CD14-positive monocyte (primary cell): ENCODE measurements at regions not wholly inside any gene's neighbourhood (a gene's known extent, or its start where the extent isn't known, plus 50 kb on each side); places are given as distances from the start of the nearest gene placed in this dataset.

Experiments
- DNase-seq, 3 donors: peaks; one replicate each; pipeline ENCODE4 v3.0.0-alpha.2; 2011 to 2022
- H2AFZ ChIP-seq: 2 replicates; pipeline ENCODE4 v1.6.0; 2012; ENCODE audit warnings: mild to moderate bottlenecking, low read depth, low read length, inconsistent platforms; ENCODE audit not compliant: insufficient read depth, poor library complexity, severe bottlenecking
- H3K27ac ChIP-seq, 2 donors: 1 replicate in 1 of 2; 2 replicates in 1 of 2; pipeline ENCODE4 v1.5.1; 2012 to 2013; ENCODE audit warnings: low read length in 2 of 2, control low read depth in 1 of 2, inconsistent platforms in 1 of 2, low read depth in 1 of 2, mild to moderate bottlenecking in 1 of 2
- H3K27me3 ChIP-seq, 2 donors: one replicate each; pipeline versions ENCODE4 v1.6.0 to v1.6.1; 2011 to 2013; ENCODE audit warnings: low read length in 2 of 2; ENCODE audit not compliant: control insufficient read depth in 2 of 2, insufficient read depth in 2 of 2
- H3K36me3 ChIP-seq, 2 donors: replicated peaks in 1 of 2; 1 replicate in 1 of 2; 2 replicates in 1 of 2; pipeline versions ENCODE4 v1.5.1 to v1.6.1; 2012 to 2013; ENCODE audit warnings: low read length in 2 of 2, control low read depth in 1 of 2, inconsistent platforms in 1 of 2, mild to moderate bottlenecking in 1 of 2; ENCODE audit not compliant: insufficient read depth in 2 of 2, control insufficient read depth in 1 of 2
- H3K4me1 ChIP-seq, 2 donors: 1 replicate in 1 of 2; 2 replicates in 1 of 2; pipeline versions ENCODE4 v1.5.1 to v1.6.1; 2012 to 2013; ENCODE audit warnings: low read length in 2 of 2, control low read depth in 1 of 2, inconsistent platforms in 1 of 2, mild to moderate bottlenecking in 1 of 2, moderate library complexity in 1 of 2; ENCODE audit not compliant: insufficient read depth in 2 of 2, control insufficient read depth in 1 of 2
- H3K4me2 ChIP-seq: replicated peaks from 2 replicates; pipeline ENCODE3; 2012; ENCODE audit warnings: low read length, moderate library complexity, mild to moderate bottlenecking; ENCODE audit not compliant: poor library complexity, severe bottlenecking; ENCODE audit errors: extremely low read depth
- H3K4me3 ChIP-seq, 3 experiments: fragments of 200-600 bp in 1 of 3; sonication (generic) in 1 of 3; replicated peaks in 1 of 3; 1 replicate in 2 of 3; 2 replicates in 1 of 3; pipeline ENCODE4 v1.5.1; 2011 to 2013; ENCODE audit warnings: low read length in 3 of 3, mild to moderate bottlenecking in 3 of 3, control low read depth in 2 of 3, low read depth in 2 of 3, inconsistent platforms in 1 of 3, moderate library complexity in 1 of 3
- H3K79me2 ChIP-seq: 2 replicates; pipeline ENCODE4 v1.6.0; 2012; ENCODE audit warnings: mild to moderate bottlenecking, control low read depth, inconsistent platforms, low read length, moderate library complexity; ENCODE audit not compliant: insufficient read depth
- H3K9ac ChIP-seq: 2 replicates; pipeline ENCODE4 v1.6.0; 2017; ENCODE audit warnings: low read length, mild to moderate bottlenecking; ENCODE audit not compliant: insufficient read depth, poor library complexity, severe bottlenecking
- H3K9me3 ChIP-seq, 2 donors: replicated peaks in 1 of 2; 1 replicate in 1 of 2; 2 replicates in 1 of 2; pipeline versions ENCODE4 v1.5.1 to v1.6.1; 2012 to 2013; ENCODE audit warnings: low read length in 2 of 2, control low read depth in 1 of 2; ENCODE audit not compliant: control insufficient read depth in 1 of 2, insufficient read depth in 1 of 2
- H4K20me1 ChIP-seq: 2 replicates; pipeline ENCODE4 v1.6.0; 2012; ENCODE audit warnings: mild to moderate bottlenecking, low read length, control low read depth, moderate library complexity; ENCODE audit not compliant: insufficient read depth
- H3K27ac Mint-ChIP-seq, 7 donors: one replicate each; pipeline ENCODE4 v1.8.0; 2020; ENCODE audit warnings: mild to moderate bottlenecking in 7 of 7, mixed read lengths in 7 of 7, moderate library complexity in 6 of 7, inconsistent platforms in 2 of 7
- H3K27me3 Mint-ChIP-seq, 3 donors: one replicate each; pipeline ENCODE4 v1.8.0; 2021 to 2022; ENCODE audit warnings: low read depth in 3 of 3, mild to moderate bottlenecking in 3 of 3, mixed read lengths in 3 of 3, moderate library complexity in 3 of 3, inconsistent platforms in 1 of 3
- H3K36me3 Mint-ChIP-seq, 2 donors: one replicate each; pipeline ENCODE4 v1.8.0; 2020; ENCODE audit warnings: mixed read lengths in 2 of 2, inconsistent platforms in 1 of 2, mild to moderate bottlenecking in 1 of 2
- H3K4me1 Mint-ChIP-seq: one replicate; pipeline ENCODE4 v1.8.0; 2020; ENCODE audit warnings: mild to moderate bottlenecking, mixed read lengths
- H3K4me3 Mint-ChIP-seq, 2 donors: one replicate each; pipeline ENCODE4 v1.8.0; 2020; ENCODE audit warnings: mild to moderate bottlenecking in 2 of 2, mixed read lengths in 2 of 2, moderate library complexity in 1 of 2
- H3K9me3 Mint-ChIP-seq, 7 donors: one replicate each; pipeline ENCODE4 v1.8.0; 2020 to 2022; ENCODE audit warnings: mixed read lengths in 7 of 7, mild to moderate bottlenecking in 6 of 7, moderate library complexity in 6 of 7, inconsistent platforms in 2 of 7
- CTCF ChIP-seq: fragments of 200-600 bp; IDR thresholded peaks from one replicate; pipeline ENCODE4 v1.8.0; 2022; ENCODE audit warnings: antibody characterized with exemption, mild to moderate bottlenecking
- WGBS: methylation state at CpG from one replicate; pipeline ENCODE4 v1.1.5; 2013; ENCODE audit warnings: missing lambda C conversion rate; ENCODE audit not compliant: insufficient coverage; 5-methylcytosine and 5-hydroxymethylcytosine counted together
- intact Hi-C, 2 donors: fragments of 100-400 bp; cut with micrococcal nuclease; formaldehyde crosslinking; loops; one replicate each; pipeline versions ENCODE4 v1.15.0 to v1.15.1; 2023

DNA sequence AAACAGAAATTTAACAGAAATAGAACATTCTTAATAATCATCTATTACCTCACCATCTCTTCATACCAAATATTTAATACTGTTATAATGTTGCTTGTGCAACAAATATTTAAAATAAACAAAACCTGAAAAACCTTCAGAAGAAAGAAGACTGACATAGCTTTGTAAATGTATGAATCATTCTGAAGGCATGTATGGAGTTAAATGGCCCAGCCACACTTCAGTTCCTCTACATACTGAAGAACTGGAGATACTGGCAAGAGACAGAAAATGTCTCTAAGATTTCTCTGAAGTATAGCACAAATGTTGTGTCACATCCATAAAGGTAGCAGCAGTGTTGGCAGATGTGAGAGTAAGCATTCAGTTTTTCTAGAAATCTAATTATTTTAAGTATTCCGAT lies 275.3 kb upstream of the FGF13 start:
- no peaks in the 10 kb centered on the region for H3K27me3 Mint-ChIP-seq
- no peaks in the 10 kb centered on the region for H3K36me3 Mint-ChIP-seq
- H3K9ac ChIP-seq: no peak overlapping the region
- H3K27me3 ChIP-seq: no peaks in the 10 kb centered on the region
- no peaks in the 10 kb centered on the region for H4K20me1 ChIP-seq
- no peak overlapping the region for H3K27ac Mint-ChIP-seq
- H3K4me3 Mint-ChIP-seq: no peak overlapping the region
- no peak overlapping the region for H2AFZ ChIP-seq
- DNase-seq: no peak
- H3K4me1 Mint-ChIP-seq: peaks cover 39% of the 10 kb centered on the region
- no peak for TF ChIP-seq CTCF
- intact Hi-C loops: no loop called here
- no CpG with 5 or more reads among the region's 1 CpG for WGBS
- H3K4me2 ChIP-seq: no peak overlapping the region
- no peak overlapping the region for H3K27ac ChIP-seq
- H3K36me3 ChIP-seq: no peaks in the 10 kb centered on the region
- peaks cover 0 to 4% (median 0%) of the 10 kb centered on the region in 7 donors for H3K9me3 Mint-ChIP-seq
- peaks cover 31 to 44% of the 10 kb centered on the region in 2 donors for H3K4me1 ChIP-seq
- H3K79me2 ChIP-seq: no peaks in the 10 kb centered on the region
- H3K4me3 ChIP-seq: no peak overlapping the region
- H3K9me3 ChIP-seq: peaks cover 0 to 3% of the 10 kb centered on the region in 2 donors

GRCh38 chrX:138986235-138986634 lies 274.7 kb upstream of the FGF13 start:
- Histone ChIP-seq H3K4me2 (no peak overlapping the region), H3K27ac (no peak overlapping the region), H3K79me2 (no peaks in the 10 kb centered on the region), H3K4me3 (no peak overlapping the region), H4K20me1 (no peaks in the 10 kb centered on the region), H3K9ac (no peak overlapping the region), H2AFZ (no peak overlapping the region), H3K36me3 (no peaks in the 10 kb centered on the region), H3K9me3 (peaks cover 0 to 3% of the 10 kb centered on the region in 2 donors), H3K4me1 (peaks cover 34 to 50% of the 10 kb centered on the region in 2 donors), H3K27me3 (no peaks in the 10 kb centered on the region)
- DNase-seq: peak in 2 of 3 donors; percentile 3 to 7
- peak overlapping the region in 1 of 2 donors; percentile 60 for H3K4me3 Mint-ChIP-seq
- intact Hi-C loops: no loop called here
- H3K27me3 Mint-ChIP-seq: peaks cover 0 to 1% (median 0%) of the 10 kb centered on the region in 3 donors
- peaks cover 44% of the 10 kb centered on the region for H3K4me1 Mint-ChIP-seq
- no peaks in the 10 kb centered on the region for H3K36me3 Mint-ChIP-seq
- no peak for TF ChIP-seq CTCF
- H3K27ac Mint-ChIP-seq: no peak overlapping the region
- peaks cover 0 to 4% (median 0%) of the 10 kb centered on the region in 7 donors for H3K9me3 Mint-ChIP-seq
- no CpG with 5 or more reads among the region's 3 CpGs for WGBS
